Right hindlimb (tissue), 1 donor: ENCODE measurements at regions not wholly inside any gene's neighbourhood (a gene's known extent, or its start where the extent isn't known, plus 50 kb on each side); places are given as distances from the start of the nearest gene placed in this dataset.

Experiments
- DNase-seq: peaks from one replicate; pipeline ENCODE4 v3.0.0-alpha.2; 2018

DNA sequence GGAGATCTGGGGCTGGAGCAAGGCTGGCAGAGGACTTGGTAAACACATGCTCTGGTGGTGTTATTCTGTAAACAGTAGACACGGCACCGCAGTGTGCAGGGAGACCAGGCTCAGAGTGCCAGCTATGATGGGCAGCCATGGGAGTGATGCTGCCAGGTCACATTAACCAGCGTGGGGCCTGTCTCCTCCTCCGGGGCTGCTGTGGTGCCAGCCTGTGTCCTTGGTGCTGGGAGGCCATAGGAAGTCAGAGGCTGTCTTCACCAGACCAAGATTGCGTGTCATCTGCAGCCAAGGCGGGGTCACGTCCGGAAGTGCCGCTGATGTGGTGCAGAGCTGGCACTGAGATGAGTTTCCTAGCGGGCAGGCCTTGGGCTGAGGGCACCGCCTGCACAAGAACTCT is 236.0 kb downstream of the GLRX3 start:
- no peak for DNase-seq

DNA sequence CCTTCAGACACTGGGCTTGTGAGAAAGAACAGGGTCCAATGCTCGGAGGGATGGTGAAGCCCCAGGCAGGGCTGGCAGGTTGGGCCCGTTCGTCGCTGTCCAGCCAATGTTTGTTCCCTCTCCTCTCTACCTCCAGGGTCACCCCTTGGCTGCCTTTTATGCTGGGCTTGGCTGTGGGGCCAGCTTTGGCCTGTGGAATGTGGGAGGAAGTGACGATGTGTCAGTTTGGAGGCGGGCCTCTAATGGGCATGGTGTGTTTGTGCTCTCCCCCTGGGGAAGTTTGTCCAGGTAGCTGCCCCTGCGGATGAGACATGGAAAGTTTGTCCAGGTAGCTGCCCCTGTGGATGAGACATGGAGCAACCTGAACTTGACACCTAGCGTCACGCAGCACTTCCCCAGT is 236.7 kb downstream of the GLRX3 start:
- no peak for DNase-seq

DNA sequence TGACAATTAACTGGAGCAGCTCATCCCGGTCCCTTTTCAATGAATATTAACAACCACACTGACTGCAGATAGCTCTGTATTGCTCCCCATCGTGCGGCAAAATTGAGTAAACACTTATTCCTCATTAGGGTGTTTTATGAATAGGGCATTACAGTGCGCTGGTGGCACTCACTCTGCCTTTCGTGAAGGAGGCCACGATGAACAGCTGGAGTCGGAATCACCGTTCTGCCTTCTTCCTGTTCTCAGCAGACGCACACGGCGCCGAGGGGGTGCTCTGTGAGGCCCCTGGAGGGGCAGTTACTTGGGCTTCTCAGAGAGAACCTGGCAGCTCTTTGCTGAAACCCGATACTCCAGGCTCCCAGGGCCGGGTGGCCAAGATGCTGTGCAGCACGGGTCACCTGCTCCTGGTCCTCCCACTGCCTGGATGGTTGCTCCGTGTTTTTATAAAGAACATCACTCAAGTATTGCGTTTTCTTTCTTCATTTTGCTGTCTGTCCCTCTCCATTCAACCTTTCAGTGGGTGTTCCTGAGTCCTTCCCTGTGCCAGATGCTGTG is 241.9 kb downstream of the GLRX3 start:
- DNase-seq = no peak

DNA sequence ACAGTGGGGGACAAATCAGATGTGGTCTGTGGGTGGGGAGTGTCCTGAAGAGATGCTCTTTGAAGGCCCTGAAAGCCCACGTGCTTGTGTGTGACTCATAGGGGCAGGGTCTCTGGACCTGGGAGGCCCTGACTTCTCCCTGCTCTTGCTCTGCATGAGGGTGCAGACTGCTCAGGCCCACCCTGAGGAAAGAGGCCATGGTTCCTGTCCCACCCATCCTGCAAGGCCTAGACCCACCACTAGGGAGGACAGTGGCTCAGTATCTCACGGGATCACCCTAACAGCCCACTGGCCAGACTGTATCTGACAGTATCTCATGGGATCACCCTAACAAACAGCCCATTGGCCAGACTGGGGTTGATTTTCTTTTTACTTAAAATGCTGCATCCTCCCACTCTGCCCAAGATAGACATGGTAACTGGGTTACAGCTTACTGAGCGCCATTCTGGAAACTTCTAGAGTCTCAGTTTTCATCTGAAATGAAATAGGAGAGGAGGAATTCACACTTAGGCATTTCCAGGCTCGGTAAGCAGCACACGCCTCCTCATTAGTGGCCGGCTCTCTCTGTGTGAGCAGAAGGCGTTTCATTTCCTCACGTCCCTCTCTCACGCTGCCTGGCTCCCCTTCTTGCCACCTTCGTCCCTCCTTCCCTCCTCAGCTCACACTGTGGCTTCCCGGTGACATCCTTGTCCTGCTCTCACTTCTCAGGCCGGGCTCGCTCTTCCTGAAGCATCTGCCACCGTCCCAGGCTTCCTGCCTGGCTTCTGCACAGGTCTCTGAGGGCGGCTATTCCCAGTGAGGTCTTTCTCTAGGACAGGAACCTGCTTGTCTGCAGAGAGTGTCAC is 242.6 kb downstream of the GLRX3 start:
- no peak for DNase-seq

DNA sequence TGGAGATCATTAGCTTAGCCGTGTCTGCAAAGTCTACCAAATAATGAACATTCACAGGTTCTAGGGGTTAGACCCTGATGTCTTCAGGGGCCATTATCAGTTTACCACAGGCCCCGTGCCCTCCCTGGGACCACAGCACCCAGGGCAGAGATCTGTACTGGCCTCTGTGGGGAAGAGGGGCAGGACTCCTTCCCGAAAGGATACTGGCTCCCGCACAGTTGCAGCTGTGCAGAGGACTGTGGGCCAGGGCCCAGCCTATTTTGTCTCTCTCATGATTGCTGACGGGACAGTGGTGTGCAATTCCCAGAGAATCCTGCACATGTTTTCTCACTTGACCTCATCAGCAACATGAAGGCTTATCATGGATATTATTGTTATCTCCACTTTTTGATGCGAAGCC is 243.9 kb downstream of the GLRX3 start:
- no peak for DNase-seq

DNA sequence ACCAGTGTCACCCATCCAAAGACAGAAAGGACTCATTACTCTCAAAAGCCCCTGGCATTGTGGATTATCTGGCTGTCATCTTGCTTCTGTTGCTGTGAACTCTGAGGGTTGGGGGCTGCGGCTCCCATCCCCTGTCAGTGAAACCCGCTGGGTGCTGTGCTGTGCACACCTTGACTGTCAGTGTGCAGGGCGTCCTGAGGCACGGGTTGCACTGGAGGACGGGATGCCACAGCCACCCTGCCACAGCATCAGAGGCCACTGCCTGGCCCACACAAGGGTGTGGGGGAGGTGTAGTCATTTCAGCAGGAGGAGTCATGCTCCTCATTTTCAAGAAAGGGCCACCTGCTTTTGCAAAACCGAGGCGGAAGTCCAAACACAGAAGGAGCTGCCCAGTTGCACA is 245.8 kb downstream of the GLRX3 start:
- no peak for DNase-seq

DNA sequence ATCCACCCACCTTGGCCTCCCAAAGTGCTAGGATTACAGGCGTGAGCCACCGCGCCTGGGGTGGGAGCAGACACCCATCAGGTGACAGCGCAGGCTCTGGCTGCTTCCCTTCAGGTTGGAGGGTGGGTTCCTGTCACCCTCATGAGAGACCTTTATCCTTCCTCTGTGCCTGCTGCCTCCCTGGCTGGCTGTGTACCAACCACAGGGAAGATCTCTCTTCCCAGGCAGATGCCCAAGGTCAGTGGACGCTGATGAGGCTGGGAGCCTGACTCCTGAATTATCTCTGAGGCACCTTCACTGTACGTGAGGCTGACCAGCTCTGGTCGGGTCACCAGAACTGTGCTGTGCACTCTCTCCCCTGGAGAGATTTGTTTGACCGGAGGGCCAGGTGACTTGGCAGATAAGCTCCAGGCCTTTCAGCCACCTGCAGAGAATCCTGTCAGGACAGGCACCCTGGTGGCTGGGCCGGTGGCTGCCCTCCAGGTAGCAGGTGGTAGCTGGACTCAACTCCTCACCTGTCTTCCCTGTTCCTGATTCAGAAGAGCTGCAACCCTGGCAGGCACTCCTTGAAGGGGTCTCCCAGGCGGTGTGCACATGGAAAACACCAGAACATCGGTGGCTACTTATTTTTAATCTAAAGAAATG is 251.9 kb downstream of the GLRX3 start:
- no peak for DNase-seq

DNA sequence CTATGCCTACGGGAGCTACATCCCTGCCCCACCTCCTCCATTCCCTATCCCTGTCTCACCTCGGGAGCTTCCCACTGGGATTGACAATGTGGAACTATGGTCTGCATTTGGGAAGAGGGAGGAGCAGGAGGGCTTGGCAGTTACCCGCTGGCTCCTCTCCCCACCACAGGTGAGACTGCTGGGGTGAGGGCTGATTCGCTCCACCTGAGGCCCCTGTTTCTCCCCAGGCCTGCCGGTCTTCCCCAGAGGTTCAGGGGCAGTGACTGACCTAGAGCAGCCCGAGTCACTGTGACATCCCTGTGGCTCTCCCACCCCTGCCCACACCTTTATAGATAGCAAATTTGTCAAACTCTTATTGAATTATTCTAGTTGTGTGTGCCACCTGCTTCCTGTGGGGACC is 252.6 kb downstream of the GLRX3 start:
- no peak for DNase-seq

DNA sequence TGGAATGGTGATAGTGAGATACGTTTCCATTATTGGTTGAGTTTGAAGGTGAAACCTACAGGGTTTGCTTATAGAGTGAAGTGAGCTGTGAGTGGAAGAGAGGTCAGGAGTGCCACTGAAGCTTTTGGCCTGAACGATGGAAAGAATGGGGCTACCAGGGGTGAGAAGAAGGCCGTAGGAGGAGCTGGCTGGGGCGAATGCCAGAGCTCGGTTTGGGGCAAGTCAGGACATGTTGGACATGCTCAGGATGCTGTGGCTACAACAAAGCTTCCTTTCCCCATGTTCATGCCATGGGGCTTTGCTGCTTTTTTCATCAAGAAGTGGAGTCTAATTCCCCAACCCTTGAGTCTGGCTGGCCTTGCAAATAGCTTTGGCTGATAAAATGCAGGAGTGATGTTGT is 253.7 kb downstream of the GLRX3 start:
- no peak for DNase-seq

DNA sequence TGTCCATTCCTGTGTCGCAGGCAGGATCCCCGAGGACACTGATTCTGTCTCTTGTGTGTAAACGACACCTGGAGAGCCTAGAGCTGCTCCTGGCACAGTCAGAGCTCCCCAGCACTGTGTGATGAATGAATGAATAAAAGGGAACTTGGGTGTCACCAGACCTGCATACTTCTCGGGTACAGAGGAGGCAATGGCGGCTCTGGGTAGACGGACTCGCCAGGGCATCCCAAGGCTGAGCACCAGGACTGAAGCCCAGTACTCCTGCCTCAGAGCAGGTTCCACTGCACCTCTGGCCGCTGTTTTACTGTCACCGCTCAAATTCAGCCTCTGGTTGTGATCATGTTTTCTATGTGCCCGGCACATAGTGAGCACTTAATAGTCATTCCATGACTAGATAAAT is 255.8 kb downstream of the GLRX3 start:
- no peak for DNase-seq

DNA sequence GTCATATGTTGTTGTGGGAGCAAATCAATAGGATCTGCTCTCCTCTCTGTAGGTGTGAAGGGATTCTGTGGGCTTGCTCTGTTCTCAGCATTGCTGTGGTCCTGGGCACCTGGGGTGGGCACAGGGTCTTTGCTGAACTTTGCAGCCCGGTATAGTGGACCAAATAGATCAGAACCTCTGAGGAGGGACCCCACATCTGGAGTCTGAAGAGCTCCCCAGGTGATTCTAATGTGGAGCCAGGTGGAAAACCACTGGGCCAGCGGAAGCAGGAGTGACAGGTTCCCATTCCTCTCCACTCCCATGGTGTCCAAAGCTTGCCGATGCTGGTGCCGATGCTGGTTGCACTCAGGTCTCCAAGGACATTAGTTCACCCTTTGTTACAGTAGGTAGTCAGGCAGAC is 257.2 kb downstream of the GLRX3 start:
- no peak for DNase-seq

DNA sequence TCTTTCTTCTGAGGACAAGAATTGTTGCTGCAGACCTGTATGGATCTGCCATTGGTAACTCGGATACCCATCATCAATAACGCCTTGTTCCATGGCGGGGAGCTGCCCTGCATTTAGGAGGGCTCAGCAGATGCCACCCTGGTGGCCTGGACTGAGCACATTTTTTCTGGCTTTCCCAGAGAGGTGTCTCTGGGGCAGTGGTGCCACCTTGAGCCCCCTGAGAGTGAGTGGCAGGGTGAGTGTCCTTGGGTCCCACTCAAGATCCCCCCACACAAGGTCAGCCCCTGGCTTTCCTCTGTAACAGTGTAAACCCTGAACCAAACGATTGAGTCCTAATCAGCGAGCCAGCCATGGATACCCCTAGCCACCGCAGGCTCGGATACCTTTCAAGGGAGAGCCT is 258.6 kb downstream of the GLRX3 start:
- no peak for DNase-seq

DNA sequence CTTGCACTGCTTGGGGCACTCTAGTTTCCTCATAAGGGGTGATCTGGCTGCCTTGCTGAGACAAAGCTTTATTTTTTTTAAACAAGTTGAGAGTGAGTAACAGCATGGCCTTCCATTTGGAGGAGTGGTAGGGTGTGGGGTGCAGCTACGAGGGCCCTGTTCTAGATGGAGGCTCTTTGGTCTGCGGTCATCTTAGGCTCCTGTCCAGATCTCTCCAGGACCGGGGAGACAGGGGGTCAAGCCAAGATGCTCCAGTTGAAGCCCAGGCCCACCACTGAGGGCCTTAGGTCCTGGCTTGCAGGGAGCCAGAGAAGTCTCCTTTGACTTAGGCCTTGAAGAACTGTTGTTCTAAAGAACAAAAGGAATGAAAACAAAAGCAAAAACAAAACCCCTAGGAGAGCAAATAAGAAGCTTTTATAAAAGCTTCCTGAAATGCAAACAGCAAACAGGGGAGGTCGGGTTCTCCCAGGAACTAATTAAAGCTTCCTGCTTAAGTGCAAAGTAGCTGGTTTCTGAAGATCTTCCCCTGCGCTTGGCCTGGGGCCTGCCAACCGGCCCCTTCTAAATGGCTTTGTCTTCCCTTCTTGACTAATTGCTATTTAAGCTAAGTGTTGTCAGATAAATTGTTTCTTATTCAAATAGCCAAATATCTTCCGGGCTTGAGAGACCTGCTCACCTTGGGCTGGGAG is 259.2 kb downstream of the GLRX3 start:
- DNase-seq = no peak

DNA sequence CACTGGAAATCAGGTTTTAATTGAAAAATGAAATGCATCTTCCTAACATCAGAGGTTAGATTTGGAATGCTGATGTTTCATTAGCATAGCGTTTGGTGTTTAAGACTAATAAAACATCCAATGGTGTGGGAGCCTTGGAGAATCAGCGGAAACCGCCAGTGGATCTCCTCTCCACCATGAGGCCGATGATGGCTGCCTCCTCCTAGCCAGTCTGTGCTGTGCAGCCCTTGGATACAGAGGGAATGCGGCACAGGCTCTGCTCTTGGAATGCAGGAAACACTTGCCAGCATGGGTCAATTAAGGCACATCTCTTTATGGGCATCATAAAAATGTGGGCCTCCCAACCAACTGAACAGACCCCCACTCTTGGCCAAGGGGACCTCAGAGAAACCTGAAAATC is 259.9 kb downstream of the GLRX3 start:
- no peak for DNase-seq

DNA sequence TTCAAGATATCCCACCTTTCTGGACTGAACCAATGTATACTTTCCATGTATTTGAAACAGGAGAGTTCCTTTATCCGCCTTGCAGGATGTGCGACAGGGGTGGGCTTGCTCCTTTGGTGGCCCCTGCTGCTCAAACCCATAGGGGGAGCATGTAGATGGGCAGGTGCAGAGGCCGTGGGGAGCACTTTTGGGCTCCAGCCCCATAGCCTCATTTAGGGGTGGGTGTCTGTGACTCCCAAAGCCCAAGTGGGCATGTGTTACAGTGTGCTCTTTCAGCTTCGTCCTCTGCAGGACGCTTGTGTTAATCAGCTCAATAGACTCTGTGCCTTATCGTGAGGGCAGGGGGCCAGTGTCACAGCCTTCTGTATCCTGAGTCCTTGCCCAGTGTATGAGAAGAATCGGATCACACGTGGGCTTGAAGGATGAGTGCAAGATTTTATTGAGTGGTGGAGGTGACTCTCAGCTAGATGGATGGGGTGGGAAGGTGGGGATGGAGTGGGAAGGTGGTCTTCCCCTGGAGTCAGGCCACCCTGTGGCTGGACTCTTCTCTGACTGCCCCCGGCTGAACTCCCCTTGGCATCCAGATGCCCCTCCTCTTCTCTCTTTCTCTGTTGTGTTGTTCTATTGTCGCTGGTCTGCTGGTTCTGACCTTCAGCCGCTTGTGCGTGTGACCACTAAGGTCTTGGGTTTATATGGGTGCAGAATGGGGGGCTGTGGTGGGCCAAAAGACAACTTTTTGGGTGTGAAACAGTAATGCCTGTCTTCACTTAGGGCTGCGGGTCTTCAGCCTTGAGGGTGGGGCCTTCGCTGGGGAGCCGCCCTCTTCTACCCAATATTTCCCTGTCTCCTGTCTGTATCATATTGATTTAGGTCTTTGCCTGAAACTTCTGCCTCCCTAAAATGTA is 262.2 kb downstream of the GLRX3 start:
- no peak for DNase-seq

DNA sequence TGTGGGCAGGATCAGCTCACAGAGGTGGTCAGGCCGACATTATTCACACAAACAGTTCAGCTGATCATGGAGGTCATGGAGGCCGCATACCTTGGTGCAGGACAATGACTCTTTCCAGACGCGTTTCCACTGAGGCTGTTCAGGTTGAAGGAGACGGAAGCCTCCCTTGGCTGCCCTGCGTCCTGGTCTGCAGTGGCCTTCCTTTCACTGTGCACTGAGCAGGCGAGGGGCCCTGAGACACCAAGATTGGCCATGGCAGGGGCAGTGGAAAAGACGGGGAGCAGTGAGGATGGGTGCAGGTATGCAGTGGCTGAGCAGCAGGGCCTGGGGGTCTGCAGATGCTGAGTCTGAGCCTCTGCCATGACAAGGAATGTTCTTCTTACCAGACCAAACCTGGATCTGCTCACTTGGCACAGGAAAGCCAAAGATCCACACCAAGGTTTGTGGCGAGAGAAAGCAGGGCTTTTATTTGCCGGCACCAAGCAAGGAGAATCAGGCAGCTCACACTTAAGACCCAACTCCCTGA is 263.3 kb downstream of the GLRX3 start:
- no peak for DNase-seq

DNA sequence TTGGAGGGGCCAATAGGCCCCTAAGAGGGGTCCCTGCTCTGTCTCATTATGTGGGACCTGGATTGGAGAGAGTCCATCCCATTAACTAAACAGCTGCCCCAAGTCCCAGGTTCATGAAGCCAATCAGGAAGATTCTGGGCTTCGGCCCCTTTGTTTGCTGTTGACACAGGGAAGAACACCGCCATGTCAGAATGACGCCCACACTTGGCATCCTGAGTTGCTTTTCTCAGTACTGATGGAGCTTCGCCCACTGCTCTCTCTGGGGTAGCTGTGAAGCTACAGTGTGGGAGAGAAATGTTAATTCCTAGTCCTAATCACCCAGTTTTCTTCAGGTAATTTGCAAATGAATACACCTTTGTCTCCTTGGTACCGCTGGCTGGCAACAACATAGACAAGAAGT is 264.7 kb downstream of the GLRX3 start:
- DNase-seq = no peak

DNA sequence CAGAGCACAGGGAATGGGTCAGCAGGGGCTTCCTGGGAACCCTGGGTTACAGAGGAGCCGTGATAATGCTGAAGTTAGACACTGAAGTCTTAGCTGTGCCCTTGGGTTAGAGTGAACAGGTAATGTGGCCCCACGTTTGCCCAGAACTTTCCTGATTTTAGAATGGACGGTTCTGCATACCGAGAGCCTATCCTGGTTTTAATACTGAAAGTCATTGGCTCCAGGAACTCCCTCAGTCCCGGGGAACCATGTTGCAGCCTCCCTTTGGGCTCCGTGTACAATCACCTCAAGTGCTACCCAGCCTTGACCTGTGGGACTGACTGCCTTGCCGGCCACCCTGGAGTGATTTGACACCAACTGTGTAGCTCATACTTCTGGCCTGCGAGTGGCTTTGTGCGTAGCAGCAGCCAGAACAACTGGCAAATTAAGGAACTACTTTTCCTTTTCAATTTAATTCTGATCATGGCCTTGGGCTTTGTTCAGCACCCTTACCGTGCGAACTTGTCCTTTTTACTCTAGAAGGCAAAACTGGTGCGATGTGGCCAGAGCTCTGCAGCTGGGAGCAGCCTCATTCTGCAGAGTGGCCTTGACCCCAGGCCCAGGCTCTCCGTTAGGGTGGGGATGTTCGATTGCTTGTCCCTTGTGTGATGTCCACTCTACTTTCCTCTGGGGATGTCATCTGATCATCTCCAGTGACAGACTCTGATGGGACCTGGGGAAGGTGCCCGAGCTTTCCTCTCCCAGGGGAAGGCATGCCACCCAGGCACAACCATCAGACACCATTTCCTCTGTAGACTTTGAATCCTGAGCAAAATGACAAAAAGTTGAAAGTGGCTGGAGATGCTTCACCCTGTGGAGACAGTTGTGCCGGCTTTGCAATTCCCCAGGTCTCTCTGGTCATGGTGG is 265.9 kb downstream of the GLRX3 start:
- no peak for DNase-seq

DNA sequence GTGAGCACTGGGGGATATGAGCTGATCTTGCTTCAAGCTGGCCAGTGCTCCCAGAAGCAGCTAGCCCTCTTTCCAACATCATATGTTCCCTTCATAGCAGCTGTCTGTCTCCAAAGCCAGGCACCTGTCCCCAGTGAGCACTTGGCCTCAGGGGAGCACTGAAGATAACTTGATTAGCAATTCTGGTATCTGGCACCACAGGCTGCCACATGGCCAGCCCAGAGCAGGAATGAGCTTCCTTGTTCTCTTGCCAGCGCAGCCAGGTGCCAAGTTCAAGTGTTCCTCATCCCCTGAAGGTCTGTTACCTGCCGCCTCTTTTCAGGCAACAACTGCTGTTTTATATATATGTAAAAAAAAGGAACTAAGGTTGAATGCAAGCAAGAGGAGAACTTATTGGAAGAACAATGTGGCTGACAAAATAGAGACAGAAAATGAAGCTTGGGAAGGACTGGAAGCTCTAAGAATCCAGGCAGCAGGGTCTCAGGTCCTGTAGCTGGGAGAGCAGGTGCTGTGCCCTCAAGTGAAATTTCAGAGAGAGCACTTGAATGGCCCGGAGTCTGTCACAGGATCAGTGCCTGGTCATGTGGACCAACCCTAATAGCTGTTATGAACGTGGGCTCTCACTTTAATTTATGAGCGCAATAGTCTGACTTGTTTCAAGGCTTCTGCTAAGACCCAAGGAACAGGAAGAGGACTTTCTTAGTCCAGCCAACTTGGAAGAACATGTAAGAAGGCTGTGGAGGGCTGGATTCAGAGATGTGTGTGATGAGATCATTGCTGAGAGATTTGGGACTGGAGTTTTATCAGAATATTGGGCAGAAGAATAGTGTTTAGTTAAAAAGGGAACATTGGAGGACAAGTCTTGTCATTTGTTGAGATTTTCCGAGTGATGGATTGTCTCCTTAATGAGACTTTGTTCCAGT is 267.2 kb downstream of the GLRX3 start:
- DNase-seq = no peak

DNA sequence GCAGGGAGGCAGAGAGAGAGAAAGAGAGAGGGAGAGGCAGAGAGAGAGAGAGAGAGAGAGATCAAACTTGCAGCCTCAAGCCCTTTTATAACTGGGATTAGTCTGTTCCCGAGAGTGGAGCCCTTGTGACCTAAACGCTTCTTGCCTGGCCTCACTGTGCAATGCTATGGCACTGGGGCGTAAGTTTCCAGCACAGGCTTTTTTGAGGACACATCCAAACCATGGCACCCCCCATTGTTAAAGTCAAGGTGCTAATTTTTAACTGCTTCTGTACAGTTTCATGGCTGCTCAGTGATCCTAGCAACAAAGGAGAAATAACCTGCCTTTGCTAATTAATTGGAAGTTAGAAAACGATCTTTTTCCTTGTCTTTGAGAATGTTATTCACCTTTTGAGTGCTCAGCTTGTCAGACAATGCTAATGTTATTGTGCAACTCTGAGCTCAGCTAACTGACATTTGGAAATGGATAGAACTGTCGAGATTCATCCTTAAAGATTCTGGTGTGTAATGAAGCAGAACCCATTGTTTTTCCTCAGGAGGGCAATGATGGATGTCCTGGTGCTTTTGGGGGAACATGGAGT is 268.4 kb downstream of the GLRX3 start:
- no peak for DNase-seq
